SU-DHL-6 (cell line): ENCODE measurements at regions not wholly inside any gene's neighbourhood (a gene's known extent, or its start where the extent isn't known, plus 50 kb on each side); places are given as distances from the start of the nearest gene placed in this dataset.

Source experiments
- H2AFZ ChIP-seq: fragments of 200-600 bp; sonication (generic); 2 replicates; pipeline ENCODE4 v1.6.1; 2014; ENCODE audit warnings: low read depth, mild to moderate bottlenecking, moderate library complexity, mixed read lengths, antibody characterized with exemption, low read length; ENCODE audit not compliant: severe bottlenecking
- H3F3A ChIP-seq: fragments of 200-600 bp; shearing (Covaris generic); 2 replicates; pipeline ENCODE4 v1.6.0; 2016; ENCODE audit warnings: antibody characterized with exemption, mild to moderate bottlenecking; ENCODE audit not compliant: insufficient read depth
- H3K27ac ChIP-seq: fragments of 200-600 bp; sonication (generic); 2 replicates; pipeline ENCODE4 v1.5.1; 2016; ENCODE audit warnings: low read depth, mild to moderate bottlenecking, low read length, moderate library complexity, mixed read lengths
- H3K27me3 ChIP-seq: fragments of 200-600 bp; sonication (generic), shearing (Covaris generic); 2 replicates; pipeline ENCODE4 v1.6.0; 2014; ENCODE audit warnings: mild to moderate bottlenecking, low read length
- H3K36me3 ChIP-seq: fragments of 200-600 bp; sonication (generic); 2 replicates; pipeline ENCODE4 v1.6.1; 2014; ENCODE audit warnings: mild to moderate bottlenecking, low read length, mixed read lengths
- H3K4me2 ChIP-seq: fragments of 300-600, 200-600 bp; shearing (Covaris generic), sonication (generic); 2 replicates; pipeline ENCODE4 v1.6.0; 2014; ENCODE audit warnings: low read length, low read depth, mild to moderate bottlenecking; ENCODE audit not compliant: poor library complexity, severe bottlenecking
- H3K4me3 ChIP-seq: fragments of 200-600 bp; sonication (generic); 2 replicates; pipeline ENCODE4 v1.5.1; 2014; ENCODE audit warnings: antibody characterized with exemption, low read length, mild to moderate bottlenecking, mixed read lengths; ENCODE audit not compliant: insufficient read depth, poor library complexity, severe bottlenecking
- H3K79me2 ChIP-seq: fragments of 200-600 bp; sonication (generic); 2 replicates; pipeline ENCODE4 v1.6.1; 2014; ENCODE audit warnings: mild to moderate bottlenecking, low read length, moderate library complexity; ENCODE audit not compliant: insufficient read depth
- H3K9ac ChIP-seq: fragments of 200-600 bp; sonication (generic); 2 replicates; pipeline ENCODE4 v1.7.0; 2014; ENCODE audit warnings: mild to moderate bottlenecking, low read length
- H3K9me2 ChIP-seq: fragments of 200-600 bp; sonication (generic); replicated peaks from 2 replicates; pipeline ENCODE4 v1.6.1; 2014; ENCODE audit warnings: low read length; ENCODE audit not compliant: insufficient read depth
- H3K9me3 ChIP-seq: fragments of 200-600 bp; sonication (generic); 2 replicates; pipeline ENCODE4 v1.6.1; 2014; ENCODE audit warnings: low read length, mixed read lengths; ENCODE audit not compliant: insufficient read depth
- H4K20me1 ChIP-seq: fragments of 200-600 bp; sonication (generic); 2 replicates; pipeline ENCODE4 v1.6.1; 2014; ENCODE audit warnings: low read depth, mild to moderate bottlenecking, antibody characterized with exemption, low read length, moderate library complexity, mixed read lengths
- CTCF ChIP-seq: fragments of 200-600 bp; sonication (generic); IDR thresholded peaks from one replicate; pipeline ENCODE4 v1.5.1; 2017; ENCODE audit warnings: antibody characterized with exemption, mild to moderate bottlenecking, low read length, moderate library complexity; ENCODE audit not compliant: insufficient read depth, poor library complexity, severe bottlenecking
- EZH2phosphoT487 ChIP-seq: fragments of 200-600 bp; sonication (generic), shearing (Covaris generic); conservative IDR thresholded peaks from 2 replicates; pipeline ENCODE4 v1.6.1; 2018; ENCODE audit warnings: mild to moderate bottlenecking, antibody characterized with exemption, low read length, moderate library complexity, mixed read lengths

GRCh38 chr5:92455011-92455410, 1071.9 kb upstream of the ARRDC3 start:
- no peak for TF ChIP-seq EZH2phosphoT487
- TF ChIP-seq CTCF, result no peak
- Histone ChIP-seq H2AFZ (no peak overlapping the region), H3K4me3 (no peak overlapping the region), H3K79me2 (no peaks in the 10 kb centered on the region), H3K9me3 (no peaks in the 10 kb centered on the region), H3K4me2 (no peak overlapping the region), H3F3A (no peaks in the 10 kb centered on the region), H4K20me1 (no peaks in the 10 kb centered on the region), H3K36me3 (no peaks in the 10 kb centered on the region), H3K9ac (no peak overlapping the region), H3K27ac (no peak overlapping the region), H3K9me2 (no peaks in the 10 kb centered on the region), H3K27me3 (no peaks in the 10 kb centered on the region)

- no peaks in the 10 kb centered on the region for H3K27me3 ChIP-seq
- H3K9ac ChIP-seq, result no peak overlapping the region
- no peaks in the 10 kb centered on the region for H4K20me1 ChIP-seq
- H3K36me3 ChIP-seq, result no peaks in the 10 kb centered on the region
- no peak overlapping the region for H3K4me3 ChIP-seq
- H3K27ac ChIP-seq, result no peak overlapping the region
- H3K79me2 ChIP-seq, result no peaks in the 10 kb centered on the region
- H3K9me3 ChIP-seq, result no peaks in the 10 kb centered on the region
- no peak overlapping the region for H2AFZ ChIP-seq
- no peak for TF ChIP-seq CTCF
- TF ChIP-seq EZH2phosphoT487, result no peak
- H3K4me2 ChIP-seq, result no peak overlapping the region
- H3F3A ChIP-seq, result no peaks in the 10 kb centered on the region
- H3K9me2 ChIP-seq, result 0 out of 2 replicates have a peak, but pooled peaks cover 4% of the 10 kb centered on the region
Measured at GRCh38 chr5:92444888-92445287, 1061.8 kb upstream of the ARRDC3 start.

- Histone ChIP-seq H3F3A (no peaks in the 10 kb centered on the region), H4K20me1 (no peaks in the 10 kb centered on the region), H3K27me3 (no peaks in the 10 kb centered on the region), H3K79me2 (no peaks in the 10 kb centered on the region), H3K9ac (no peak overlapping the region), H3K4me2 (no peak overlapping the region), H3K36me3 (no peaks in the 10 kb centered on the region), H3K9me3 (peaks cover 4% of the 10 kb centered on the region; the same call in 1 of the 2 replicates), H3K4me3 (no peak overlapping the region), H2AFZ (no peak overlapping the region), H3K27ac (no peak overlapping the region), H3K9me2 (no peaks in the 10 kb centered on the region)
- no peak for TF ChIP-seq EZH2phosphoT487
- no peak for TF ChIP-seq CTCF
Measured at GRCh38 chr5:92435781-92436180, 1052.7 kb upstream of the ARRDC3 start.
